Choroid plexus epithelial cell (primary cell): ENCODE measurements at regions not wholly inside any gene's neighbourhood (a gene's known extent, or its start where the extent isn't known, plus 50 kb on each side); places are given as distances from the start of the nearest gene placed in this dataset.

ENCODE experiments used
- DNase-seq: peaks from one replicate; pipeline ENCODE4 v3.0.0-alpha.2; 2010; ENCODE audit warnings: low read depth
- H3K4me3 ChIP-seq: 2 replicates; pipeline ENCODE4 v1.5.1; 2011; ENCODE audit warnings: low read depth, mild to moderate bottlenecking, control low read depth, low read length, moderate library complexity
- CTCF ChIP-seq: conservative IDR thresholded peaks from 2 replicates; pipeline ENCODE4 v1.5.1; 2011; ENCODE audit warnings: low read depth, mild to moderate bottlenecking, control low read depth, inconsistent platforms, low read length, moderate library complexity

DNA sequence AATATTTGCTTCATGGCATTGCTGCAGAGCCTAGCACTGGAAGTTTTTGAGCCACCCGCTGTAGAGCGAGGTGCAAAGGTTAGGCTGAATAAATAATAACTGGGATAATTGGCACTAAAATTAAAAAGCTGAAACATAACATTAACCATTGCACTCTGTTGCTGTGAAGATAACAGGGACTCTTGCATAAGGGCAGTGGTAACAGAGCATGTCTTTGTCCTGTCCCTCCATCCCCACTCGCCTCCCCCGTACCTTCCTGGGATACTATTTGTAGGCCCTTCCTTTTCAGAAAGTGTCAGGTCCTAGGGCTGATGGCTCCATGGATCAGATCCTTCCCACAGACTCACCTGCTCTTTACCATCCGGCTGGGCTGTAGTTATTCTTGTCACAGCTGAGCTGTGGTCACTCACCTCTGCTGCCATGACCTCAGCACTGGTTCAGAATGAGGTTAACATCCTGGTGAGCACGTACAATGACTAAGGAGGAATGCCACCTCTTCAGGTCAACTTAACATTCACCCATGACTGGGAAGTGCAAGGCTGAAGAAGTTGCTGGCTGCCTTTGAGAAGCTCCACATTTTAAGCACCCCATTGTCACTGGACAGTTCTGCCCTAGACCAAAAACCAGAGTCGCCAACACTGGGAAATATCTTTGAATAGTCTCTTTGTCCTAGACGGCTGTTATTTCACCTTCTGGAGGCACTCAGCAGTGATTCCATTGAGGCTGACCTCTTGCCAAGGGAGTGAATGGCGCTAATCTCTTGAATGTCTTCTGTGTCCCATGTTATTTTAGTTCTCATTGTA lies 103.2 kb upstream of the KIRREL3 start:
- H3K4me3 ChIP-seq, result no peak overlapping the region
- no peak for DNase-seq
- no peak for TF ChIP-seq CTCF

- no peak for DNase-seq
- TF ChIP-seq CTCF, result no peak
- H3K4me3 ChIP-seq, result no peak overlapping the region
These were observed 98.1 kb upstream of the KIRREL3 start for GRCh38 chr11:127098684-127099083.

DNA sequence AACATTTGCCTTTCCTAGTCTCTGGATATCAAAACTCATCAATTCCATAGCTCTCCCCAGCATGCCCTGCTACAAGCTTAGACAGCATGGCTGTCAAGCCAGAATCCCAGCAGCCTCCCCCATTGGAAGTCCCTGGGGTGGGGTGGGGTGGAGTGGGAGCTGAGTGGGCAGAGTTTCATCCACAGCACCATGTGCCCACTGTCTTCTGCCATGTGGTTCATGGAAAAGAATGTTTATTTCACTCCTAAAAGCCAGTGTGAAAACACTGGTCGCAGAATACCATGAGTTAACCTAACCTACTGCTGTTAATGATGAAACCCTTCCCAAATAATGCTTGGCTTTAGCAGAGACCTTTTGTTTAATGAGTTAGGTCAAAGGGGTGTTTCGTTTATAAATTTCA lies 80.2 kb upstream of the KIRREL3 start:
- no peak for TF ChIP-seq CTCF
- DNase-seq, result no peak
- H3K4me3 ChIP-seq, result no peak overlapping the region

GRCh38 chr11:127075758-127076157 lies 75.2 kb upstream of the KIRREL3 start:
- TF ChIP-seq CTCF, result no peak
- no peak for DNase-seq
- H3K4me3 ChIP-seq, result no peak overlapping the region

- TF ChIP-seq CTCF, result no peak
- no peak overlapping the region for H3K4me3 ChIP-seq
- DNase-seq, result no peak
These were observed 73.7 kb upstream of the KIRREL3 start for GRCh38 chr11:127074151-127074761.

- DNase-seq, result no peak
- no peak overlapping the region for H3K4me3 ChIP-seq
- no peak for TF ChIP-seq CTCF
These were observed 73.1 kb upstream of the KIRREL3 start for GRCh38 chr11:127073621-127074020.

GRCh38 chr11:127071606-127072005 lies 71.0 kb upstream of the KIRREL3 start:
- no peak for DNase-seq
- no peak overlapping the region for H3K4me3 ChIP-seq

More at GRCh38 chr11:127071606-127072005, 71.0 kb upstream of the KIRREL3 start:
- no peak for TF ChIP-seq CTCF
